ENCODE measurements at regions not wholly inside any gene's neighbourhood (a gene's known extent, or its start where the extent isn't known, plus 50 kb on each side); places are given as distances from the start of the nearest gene placed in this dataset.

GRCh38 chr10:77715088-77715487, 77.5 kb upstream of the KCNMA1 start:
- H3K36me3 ChIP-seq: no peaks in the 10 kb centered on the region
- no peak for DNase-seq
- no peak overlapping the region for H3K4me3 ChIP-seq
- no peaks in the 10 kb centered on the region; the same call in 1 of the 2 replicates for H3K9me3 ChIP-seq
- no peaks in the 10 kb centered on the region for H3K27me3 ChIP-seq

- Histone ChIP-seq H3K36me3 (no peaks in the 10 kb centered on the region), H3K4me3 (no peak overlapping the region), H3K27me3 (no peaks in the 10 kb centered on the region), H3K9me3 (no peaks in the 10 kb centered on the region; the same call in 1 of the 2 replicates)
- no peak for DNase-seq
These were observed 76.1 kb upstream of the KCNMA1 start for GRCh38 chr10:77713521-77714280.

- Histone ChIP-seq H3K27me3 (no peaks in the 10 kb centered on the region), H3K36me3 (no peaks in the 10 kb centered on the region), H3K4me3 (no peak overlapping the region), H3K9me3 (no peaks in the 10 kb centered on the region; the same call in none of the 2 replicates)
- no peak for DNase-seq
These were observed 74.6 kb upstream of the KCNMA1 start for GRCh38 chr10:77712207-77712606.

GRCh38 chr10:77711683-77712049, 74.1 kb upstream of the KCNMA1 start:
- Histone ChIP-seq H3K9me3 (no peaks in the 10 kb centered on the region; the same call in 1 of the 2 replicates), H3K36me3 (no peaks in the 10 kb centered on the region), H3K4me3 (no peak overlapping the region), H3K27me3 (no peaks in the 10 kb centered on the region)
- DNase-seq: no peak

- Histone ChIP-seq H3K36me3 (no peaks in the 10 kb centered on the region), H3K27me3 (no peaks in the 10 kb centered on the region), H3K4me3 (0 out of 2 replicates have a peak overlapping the region, but pooled peaks have one; percentile 12), H3K9me3 (no peaks in the 10 kb centered on the region; the same call in 1 of the 2 replicates)
- peak; percentile 60 for DNase-seq
These were observed 73.4 kb upstream of the KCNMA1 start for GRCh38 chr10:77710759-77711682.

- no peak for DNase-seq
- no peak overlapping the region for H3K4me3 ChIP-seq
- H3K36me3 ChIP-seq: no peaks in the 10 kb centered on the region
- no peaks in the 10 kb centered on the region for H3K27me3 ChIP-seq
- no peaks in the 10 kb centered on the region; the same call in 1 of the 2 replicates for H3K9me3 ChIP-seq
These were observed 72.5 kb upstream of the KCNMA1 start for GRCh38 chr10:77710081-77710551.

- Histone ChIP-seq H3K36me3 (no peaks in the 10 kb centered on the region), H3K27me3 (no peaks in the 10 kb centered on the region), H3K9me3 (no peaks in the 10 kb centered on the region; the same call in 1 of the 2 replicates), H3K4me3 (no peak overlapping the region)
- DNase-seq: no peak
These were observed 70.0 kb upstream of the KCNMA1 start for GRCh38 chr10:77707570-77707969.

GRCh38 chr10:77702166-77702565, 64.6 kb upstream of the KCNMA1 start:
- Histone ChIP-seq H3K4me3 (no peak overlapping the region), H3K27me3 (no peaks in the 10 kb centered on the region; the same call in 1 of the 2 replicates), H3K9me3 (no peaks in the 10 kb centered on the region; the same call in 1 of the 2 replicates), H3K36me3 (no peaks in the 10 kb centered on the region)
- DNase-seq: peak; percentile 81

- Histone ChIP-seq H3K36me3 (no peaks in the 10 kb centered on the region), H3K9me3 (no peaks in the 10 kb centered on the region; the same call in 1 of the 2 replicates), H3K27me3 (no peaks in the 10 kb centered on the region; the same call in 1 of the 2 replicates), H3K4me3 (no peak overlapping the region)
- DNase-seq: no peak
These were observed 62.5 kb upstream of the KCNMA1 start for GRCh38 chr10:77700086-77700485.

- H3K9me3 ChIP-seq: no peaks in the 10 kb centered on the region; the same call in 1 of the 2 replicates
- no peak for DNase-seq
- H3K27me3 ChIP-seq: no peaks in the 10 kb centered on the region; the same call in 1 of the 2 replicates
- no peak overlapping the region for H3K4me3 ChIP-seq
- H3K36me3 ChIP-seq: no peaks in the 10 kb centered on the region
These were observed 61.6 kb upstream of the KCNMA1 start for GRCh38 chr10:77699080-77699645.

- no peak for DNase-seq
- H3K36me3 ChIP-seq: no peaks in the 10 kb centered on the region
- H3K27me3 ChIP-seq: no peaks in the 10 kb centered on the region; the same call in 1 of the 2 replicates
- no peak overlapping the region for H3K4me3 ChIP-seq
- H3K9me3 ChIP-seq: no peaks in the 10 kb centered on the region
These were observed 60.8 kb upstream of the KCNMA1 start for GRCh38 chr10:77698267-77698931.

GRCh38 chr10:77696584-77696983, 59.0 kb upstream of the KCNMA1 start:
- no peak for DNase-seq
- H3K27me3 ChIP-seq: no peaks in the 10 kb centered on the region; the same call in 1 of the 2 replicates

GRCh38 chr10:77695186-77695585, 57.6 kb upstream of the KCNMA1 start:
- H3K36me3 ChIP-seq: no peaks in the 10 kb centered on the region
- no peaks in the 10 kb centered on the region; the same call in 1 of the 2 replicates for H3K27me3 ChIP-seq
- no peak for DNase-seq
- H3K9me3 ChIP-seq: no peaks in the 10 kb centered on the region
- no peak overlapping the region for H3K4me3 ChIP-seq

More at GRCh38 chr10:77696584-77696983, 59.0 kb upstream of the KCNMA1 start:
- H3K9me3 ChIP-seq: no peaks in the 10 kb centered on the region
- no peaks in the 10 kb centered on the region for H3K36me3 ChIP-seq
- no peak overlapping the region for H3K4me3 ChIP-seq

- no peaks in the 10 kb centered on the region for H3K9me3 ChIP-seq
- DNase-seq: peak; percentile 85
- H3K36me3 ChIP-seq: no peaks in the 10 kb centered on the region
- H3K27me3 ChIP-seq: peaks cover 4% of the 10 kb centered on the region; the same call in 1 of the 2 replicates
- no peak overlapping the region for H3K4me3 ChIP-seq
These were observed 55.2 kb upstream of the KCNMA1 start for GRCh38 chr10:77692782-77693181.

- peaks cover 4% of the 10 kb centered on the region; the same call in 1 of the 2 replicates for H3K27me3 ChIP-seq
- no peak for DNase-seq
- H3K36me3 ChIP-seq: no peaks in the 10 kb centered on the region
- no peak overlapping the region for H3K4me3 ChIP-seq
- no peaks in the 10 kb centered on the region for H3K9me3 ChIP-seq
These were observed 51.7 kb upstream of the KCNMA1 start for GRCh38 chr10:77689339-77689738.

- no peak for DNase-seq
- Histone ChIP-seq H3K36me3 (no peaks in the 10 kb centered on the region), H3K27me3 (peaks cover 4% of the 10 kb centered on the region; the same call in 1 of the 2 replicates), H3K4me3 (no peak overlapping the region), H3K9me3 (no peaks in the 10 kb centered on the region)
These were observed 50.0 kb upstream of the KCNMA1 start for GRCh38 chr10:77687621-77688020.
